HG02852 (cell line): ENCODE measurements at regions not wholly inside any gene's neighbourhood (a gene's known extent, or its start where the extent isn't known, plus 50 kb on each side); places are given as distances from the start of the nearest gene placed in this dataset.

ENCODE experiments used
- ATAC-seq: cut with Tn5 transposase; IDR thresholded peaks from one replicate; pipeline ENCODE4 v1.9.1; 2021; ENCODE audit warnings: mild to moderate bottlenecking, moderate library complexity; ENCODE audit not compliant: unreplicated experiment

DNA sequence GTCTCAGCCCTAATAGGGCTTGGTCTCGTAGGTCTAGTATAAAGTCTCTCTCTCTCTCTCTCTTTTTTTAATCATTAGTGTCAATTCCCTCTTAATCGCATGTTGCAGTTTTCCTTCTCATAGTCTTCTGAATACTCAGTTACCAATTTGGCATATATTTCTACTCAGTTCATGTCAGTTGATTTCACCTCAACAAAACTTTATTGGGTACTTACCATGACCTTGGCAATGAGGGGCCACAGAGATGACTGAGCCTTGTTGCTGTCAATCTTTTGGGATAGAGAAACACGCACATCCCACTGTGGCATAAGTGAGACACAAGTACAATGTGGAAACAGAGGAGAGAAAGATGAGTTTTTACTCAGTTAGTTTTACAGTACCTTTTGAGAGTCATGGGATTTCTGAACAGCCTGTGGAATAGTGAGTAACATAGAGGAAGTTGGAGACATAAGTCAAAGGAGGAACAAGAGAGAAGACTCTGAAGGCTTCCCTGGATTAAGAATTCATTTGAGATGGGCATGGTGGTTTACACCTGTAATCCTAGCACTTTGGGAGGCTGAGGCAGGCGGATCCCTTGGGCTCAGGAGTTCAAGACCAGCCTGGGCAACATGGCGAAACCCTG, 150.2 kb upstream of the CBLB start:
- no peak for ATAC-seq

DNA sequence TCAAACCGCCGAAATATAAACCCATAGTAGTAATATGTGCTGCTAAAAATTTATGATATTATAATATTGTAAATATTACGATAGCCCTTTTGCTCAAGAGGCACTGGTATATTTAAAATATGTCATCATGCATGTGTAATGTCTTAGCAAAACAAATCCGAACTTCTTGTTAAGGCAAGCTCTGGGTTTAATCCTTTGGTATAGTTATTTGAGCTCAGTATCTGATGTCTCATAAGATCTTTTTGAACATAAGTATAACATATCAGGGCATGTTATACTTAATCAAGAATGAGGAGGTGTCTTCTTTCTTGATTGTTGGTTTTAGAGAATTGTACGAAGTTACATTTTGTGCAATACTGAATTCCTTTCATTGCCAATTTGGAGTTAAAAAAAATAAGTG, 154.1 kb upstream of the CBLB start:
- no peak for ATAC-seq

DNA sequence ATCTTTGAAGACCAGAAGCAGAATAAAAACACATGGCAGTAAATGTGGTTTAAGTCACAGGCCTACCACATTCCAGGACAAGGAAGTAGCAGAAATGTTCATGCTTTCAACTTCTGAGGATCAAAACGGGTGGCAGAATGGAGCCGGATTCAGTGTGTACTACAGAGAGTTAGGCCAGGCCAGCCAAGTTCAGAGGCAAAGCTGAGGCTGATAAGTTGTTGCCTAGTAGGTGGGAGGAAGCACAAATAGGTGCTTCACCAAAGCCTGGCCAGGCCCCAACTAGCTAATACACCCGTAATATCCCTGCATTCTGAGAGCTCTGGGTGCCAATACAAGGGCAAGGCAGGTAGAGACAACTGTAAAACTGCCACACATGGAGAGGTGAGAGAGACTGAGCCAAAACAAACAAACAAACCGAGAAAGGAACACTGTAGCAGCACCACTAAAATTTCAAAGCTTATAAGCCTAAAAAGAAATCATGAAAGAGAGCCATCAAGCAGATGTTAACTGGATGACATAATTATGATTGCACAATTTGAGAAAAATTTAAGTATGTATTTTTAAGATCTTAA, 156.4 kb upstream of the CBLB start:
- no peak for ATAC-seq

DNA sequence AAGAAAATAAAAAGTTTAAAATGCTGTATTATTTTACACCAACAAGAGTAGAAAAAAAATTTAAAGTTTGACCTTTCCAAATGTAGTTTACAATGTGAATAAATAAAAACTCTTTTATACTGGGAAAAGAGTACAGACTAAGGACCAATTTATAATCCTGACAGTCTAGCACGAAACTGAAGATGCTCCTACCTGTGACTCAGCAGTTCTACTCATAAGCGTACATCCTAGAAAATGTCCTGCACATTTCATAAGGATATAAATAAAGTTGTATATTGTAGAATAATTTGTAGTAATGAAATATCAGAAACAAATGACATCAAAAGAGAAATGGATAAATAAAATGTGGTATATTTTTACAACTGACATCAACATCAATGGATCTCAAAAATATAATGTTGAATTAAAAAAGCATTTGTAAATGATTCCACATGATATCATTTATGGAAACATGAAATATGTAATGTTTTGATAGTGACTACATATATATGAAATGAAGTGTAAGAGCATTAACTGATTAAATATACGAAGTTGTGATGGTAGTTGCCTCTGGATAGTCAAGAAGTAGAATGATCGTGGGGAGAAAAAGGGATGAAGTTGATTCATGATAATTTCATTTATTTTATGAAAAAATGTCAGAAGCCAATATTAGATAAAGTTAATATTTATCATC, 161.3 kb upstream of the CBLB start:
- no peak for ATAC-seq

DNA sequence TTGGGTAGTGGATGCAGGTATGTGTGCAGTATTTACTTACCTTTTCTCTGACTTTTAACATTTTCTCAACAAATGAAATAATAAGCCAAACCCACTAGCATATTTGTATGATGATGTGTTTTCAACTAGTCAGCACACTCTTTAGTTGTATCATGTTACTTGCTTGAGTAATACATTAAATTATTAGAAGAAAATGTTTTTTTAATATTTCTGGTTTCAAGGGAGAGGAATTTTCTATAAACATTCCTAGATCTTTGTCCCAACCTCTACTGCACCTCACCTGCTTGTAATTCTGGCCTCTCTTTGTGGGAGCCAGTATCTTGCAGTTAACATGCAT, 161.8 kb upstream of the CBLB start:
- no peak for ATAC-seq

DNA sequence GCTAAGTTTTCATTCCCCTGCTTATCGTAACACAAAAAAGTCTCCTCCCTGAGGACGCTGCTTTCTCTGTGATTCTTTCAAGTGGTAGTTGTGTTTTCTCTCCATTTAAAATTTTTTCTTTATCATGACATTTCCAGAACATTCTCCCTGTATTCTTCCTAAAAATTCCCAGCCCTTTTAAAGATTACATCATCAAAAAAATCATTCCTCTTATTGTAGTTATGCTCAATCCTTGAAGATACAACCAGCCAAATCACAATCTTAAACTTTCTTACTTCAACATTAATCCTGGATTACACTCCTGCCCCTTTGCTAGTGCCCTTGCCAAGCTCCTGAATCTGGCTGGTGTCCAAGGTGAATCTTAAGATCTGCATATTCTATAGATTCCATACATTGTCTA, 163.7 kb upstream of the CBLB start:
- no peak for ATAC-seq

DNA sequence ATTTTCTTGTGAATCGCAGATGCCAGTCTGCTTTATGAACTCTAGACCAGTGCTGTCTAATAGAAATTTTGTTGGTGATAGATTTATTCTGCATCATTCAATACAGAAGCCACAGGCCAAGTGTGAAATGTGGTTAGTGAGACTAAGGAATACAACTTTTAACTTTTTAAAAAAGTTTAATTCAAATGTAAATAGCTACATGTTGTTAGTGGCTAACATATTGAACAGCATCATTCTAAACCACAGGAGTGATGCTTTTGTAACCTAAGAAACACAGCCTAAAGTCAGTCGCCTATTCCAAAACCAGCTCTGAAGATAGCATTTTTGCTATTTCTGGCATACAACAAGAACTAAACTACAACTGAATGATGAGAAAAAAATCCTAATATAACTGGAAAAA, 164.8 kb upstream of the CBLB start:
- no peak for ATAC-seq

DNA sequence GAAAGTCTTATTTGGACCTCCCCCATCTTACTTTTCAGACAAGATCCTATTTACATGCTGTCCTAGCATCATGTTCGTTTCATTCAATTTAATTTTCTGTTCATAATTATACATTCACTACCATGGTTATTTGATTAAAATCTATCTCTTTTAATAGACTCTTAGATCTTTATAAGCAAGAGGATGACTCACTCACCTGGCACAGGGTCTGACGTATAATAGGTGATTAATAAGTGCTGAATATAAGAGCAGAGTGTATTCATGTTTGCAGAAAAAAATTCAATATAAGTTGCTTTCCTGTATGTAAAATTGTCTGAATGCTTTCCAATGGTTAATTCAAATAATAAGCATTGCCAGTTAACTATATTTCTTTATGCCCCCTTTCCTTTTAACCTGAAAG, 165.5 kb upstream of the CBLB start:
- ATAC-seq = no peak

DNA sequence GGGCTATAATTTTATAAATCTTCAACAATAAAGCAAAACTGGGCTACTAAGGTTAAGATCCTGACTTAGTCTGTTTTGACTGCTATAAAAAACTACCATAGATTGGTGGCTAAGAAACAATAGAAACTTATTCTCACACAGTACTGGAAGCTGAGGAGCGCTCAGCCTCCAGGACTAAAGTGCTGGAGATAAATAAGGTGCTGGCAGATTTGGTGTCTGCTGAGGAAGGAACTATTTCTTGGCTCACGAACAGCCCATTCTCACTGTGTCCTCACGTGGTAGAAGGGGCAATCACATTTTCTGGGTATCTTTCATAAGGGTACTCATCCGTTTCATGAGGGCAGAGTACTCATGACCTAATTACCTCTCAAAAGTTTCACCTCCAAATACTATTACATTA, 166.8 kb upstream of the CBLB start:
- ATAC-seq = no peak

DNA sequence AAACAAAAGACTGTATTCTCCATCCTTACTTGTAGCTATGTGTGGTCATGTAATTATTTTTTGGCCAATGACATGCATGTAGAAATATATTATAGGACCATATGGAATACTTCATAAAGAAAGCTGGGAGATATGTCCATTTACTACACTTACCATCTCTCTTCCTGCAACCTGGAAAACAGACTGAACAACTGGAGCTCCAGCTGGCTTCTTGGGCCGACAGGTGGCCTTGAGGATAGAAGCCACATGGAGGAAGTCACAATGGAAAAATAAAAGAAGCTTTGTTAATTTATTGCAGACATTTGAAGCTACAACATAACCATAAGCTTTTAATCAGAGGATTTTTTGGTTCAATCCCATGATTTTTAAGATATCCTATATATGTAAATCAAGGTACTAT, 167.9 kb upstream of the CBLB start:
- ATAC-seq = no peak

DNA sequence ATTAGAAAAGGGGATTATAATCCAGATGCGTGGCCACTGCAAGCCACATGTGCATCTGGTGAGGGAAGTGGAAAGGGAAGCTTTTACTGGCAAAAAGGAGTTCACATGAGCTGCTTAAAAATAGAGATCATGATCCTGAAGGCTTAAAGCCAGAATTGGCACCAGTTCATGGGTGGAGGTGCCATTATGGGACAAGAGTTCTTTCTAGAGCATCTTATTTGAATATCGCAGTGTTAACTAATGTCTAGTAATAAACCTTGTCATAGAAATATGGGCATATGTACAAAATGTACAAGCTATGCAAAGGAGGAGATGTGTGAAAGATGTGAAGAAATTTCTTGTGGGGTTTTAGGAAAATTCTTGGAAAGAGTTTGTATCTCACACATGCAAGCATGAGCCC, 178.4 kb upstream of the CBLB start:
- ATAC-seq = no peak

DNA sequence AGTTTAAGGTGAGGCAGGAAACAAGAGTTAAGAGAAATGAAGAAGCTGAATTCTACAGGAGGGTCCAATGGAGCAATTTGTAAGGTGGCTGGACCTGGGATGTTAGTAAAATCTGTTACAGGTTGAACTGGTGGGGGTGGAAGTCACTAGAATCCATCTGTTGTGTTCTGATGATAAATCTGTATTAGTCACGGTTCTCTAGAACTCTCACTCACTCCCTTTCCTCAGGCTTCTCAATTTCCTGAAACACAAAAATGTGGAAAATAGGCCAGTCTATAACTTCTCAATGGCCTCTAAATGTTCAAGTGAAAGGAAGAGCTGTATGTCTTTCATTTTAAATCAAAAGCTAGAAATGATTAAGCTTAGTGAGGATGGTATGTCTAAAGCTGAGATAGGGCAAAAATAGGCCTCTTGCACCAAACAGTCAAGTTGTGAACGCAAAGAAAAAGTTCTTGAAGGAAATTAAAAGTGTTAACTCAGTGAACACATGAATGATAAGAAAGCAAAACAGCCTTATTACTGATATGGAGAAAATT, 180.2 kb upstream of the CBLB start:
- ATAC-seq = no peak

DNA sequence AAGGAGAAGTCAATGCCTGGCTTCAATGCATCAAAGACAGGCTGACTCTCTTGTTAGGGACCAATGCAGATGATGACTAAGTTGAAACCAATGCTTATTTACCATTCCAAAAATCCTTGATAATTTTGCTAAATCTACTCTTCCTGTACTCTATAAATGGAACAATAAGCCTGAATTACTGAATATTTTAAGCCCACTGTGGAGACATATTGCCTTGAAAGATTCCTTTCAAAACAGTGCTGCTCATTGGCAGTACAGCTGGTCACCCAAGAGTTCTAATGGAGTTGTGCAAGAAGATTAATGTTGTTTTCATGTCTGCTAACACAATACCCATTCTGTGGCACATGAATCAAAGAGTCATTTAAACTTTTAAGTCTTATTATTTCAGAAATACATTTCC, 181.0 kb upstream of the CBLB start:
- no peak for ATAC-seq

DNA sequence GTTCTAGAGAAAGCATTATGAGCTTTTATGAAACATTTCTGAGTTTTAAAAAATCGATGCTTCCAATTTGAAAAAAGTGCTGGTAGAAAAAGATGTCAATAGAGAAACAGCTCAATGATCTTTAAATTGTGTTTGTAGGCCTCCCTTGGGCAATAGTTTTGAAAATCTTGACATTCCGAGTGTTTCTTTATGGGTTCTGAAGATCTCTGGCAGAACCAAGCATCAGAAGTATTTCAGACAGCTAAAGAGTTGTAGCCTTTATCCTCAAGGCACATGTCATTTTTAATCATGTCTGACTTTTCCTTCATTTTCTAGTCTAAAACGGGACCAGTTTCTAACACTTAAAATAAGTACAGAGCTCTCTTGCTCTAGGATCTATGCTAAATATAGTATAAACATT, 188.1 kb upstream of the CBLB start:
- ATAC-seq = no peak

DNA sequence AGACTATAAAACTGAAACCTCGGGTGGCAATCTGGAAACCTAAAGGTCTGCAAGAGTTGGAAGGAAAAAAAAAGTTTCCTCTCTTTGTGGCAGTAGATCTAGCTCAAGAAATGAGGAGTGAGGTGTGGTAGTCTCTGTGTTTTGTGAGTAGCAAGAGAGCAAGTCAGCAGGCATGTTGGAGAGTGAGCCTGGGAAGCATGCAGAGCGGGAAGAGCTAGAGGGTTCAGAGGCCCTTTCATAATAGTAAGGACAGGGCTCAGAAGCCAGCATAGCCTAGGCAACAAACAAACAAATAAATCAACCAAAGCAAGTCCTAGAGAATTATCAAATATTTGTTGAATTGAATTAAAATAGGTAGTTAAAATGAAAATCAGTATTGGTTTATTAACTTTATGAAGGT, 189.7 kb upstream of the CBLB start:
- no peak for ATAC-seq

DNA sequence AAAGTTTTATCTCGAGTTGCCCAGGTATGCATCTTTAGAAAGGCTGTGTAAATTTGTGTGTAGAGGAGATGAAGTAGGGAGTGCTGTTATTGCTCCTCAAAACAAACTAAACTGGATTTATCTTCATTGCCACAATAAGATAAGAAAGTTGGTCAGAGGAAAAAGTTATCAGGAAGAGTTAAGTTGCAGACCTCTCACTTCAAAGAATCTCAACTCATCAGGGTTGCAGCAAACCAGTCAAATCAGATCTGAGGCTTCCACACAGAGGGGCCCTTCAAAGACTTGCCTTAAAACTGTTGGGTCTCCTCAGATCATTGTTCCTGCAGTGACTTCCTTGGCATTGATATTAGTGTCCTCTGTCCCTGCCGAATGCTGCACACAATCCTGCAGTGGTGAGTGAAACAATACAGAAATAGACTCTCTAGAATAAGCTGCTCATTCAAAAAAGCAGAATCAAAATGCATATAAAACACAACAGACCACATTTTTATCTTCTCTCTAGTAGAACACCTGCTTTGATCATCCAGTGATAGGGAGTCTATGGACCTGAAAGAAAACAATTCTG, 191.2 kb upstream of the CBLB start:
- ATAC-seq = no peak

DNA sequence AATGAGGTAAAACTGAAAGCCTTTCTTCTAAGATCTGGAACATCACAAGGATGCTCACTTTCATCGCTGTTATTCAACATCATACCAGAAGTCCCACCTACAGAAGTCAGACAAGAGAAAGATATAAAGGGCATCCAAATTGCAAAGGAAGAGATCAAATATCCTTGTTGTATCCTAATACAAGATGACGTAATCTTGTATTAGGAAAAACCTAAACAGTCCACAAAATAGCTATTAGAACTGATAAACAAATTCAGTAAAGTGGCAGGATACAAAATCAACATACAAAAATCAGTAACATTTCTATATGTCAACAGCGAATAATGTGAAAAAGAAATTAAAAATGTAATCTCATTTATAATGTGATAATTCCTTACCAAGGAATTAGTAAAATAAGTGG, 195.1 kb upstream of the CBLB start:
- ATAC-seq = no peak

DNA sequence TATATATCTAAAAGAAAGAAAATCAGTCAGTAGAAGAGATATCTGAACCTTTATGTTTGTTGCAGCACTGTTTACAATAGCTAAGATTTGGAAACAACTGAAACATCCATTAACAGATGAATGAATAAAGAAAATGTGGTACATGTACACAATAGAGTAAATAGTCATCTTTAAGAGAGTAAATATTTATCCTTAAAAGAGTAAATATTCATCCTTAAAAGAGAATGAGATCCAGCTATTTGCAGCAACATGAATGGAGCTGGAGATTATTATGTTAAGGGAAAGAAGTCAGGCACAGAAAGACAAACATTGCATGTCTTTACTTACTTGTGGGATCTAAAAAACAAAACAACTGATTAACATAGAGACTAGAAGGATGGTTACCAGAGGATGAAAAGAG, 197.0 kb upstream of the CBLB start:
- ATAC-seq = no peak

DNA sequence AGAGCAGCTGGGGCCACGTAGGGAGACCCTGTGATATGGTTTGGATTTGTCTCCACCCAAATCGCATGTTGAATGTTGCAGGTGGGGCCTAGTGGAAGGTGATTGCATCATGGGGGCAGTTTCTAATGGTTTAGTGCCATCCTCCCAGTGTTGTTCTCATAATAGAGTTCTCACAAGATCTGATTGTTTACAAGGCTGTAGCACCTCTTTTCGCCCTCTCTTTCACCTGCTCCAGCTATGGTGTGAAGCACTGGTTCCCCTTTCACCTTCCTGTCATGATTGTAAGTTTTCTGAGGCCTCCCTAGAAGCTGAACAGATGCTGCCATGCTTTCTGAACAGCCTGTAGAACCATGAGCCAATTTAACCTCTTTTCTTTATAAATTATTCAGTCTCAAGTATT, 198.9 kb upstream of the CBLB start:
- ATAC-seq = peak; percentile 75

DNA sequence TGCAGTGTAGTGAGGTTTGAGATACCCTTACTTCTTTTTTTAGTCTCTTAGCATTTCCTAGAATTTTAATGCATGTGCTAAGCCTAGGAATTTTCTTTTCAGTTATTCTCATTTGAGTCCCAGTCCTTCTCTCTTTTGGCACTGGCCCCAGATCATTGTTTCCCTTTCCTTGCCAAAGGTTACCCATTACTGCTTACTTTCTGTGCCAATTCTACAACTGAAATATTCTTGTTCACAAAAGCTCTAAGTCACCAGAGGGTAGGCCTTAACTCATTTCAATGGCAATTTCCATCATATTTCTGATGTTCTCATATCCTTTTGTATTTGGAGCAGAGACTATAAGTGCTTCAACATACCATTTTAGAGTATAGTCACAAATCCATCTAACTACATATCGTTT, 199.6 kb upstream of the CBLB start:
- no peak for ATAC-seq

DNA sequence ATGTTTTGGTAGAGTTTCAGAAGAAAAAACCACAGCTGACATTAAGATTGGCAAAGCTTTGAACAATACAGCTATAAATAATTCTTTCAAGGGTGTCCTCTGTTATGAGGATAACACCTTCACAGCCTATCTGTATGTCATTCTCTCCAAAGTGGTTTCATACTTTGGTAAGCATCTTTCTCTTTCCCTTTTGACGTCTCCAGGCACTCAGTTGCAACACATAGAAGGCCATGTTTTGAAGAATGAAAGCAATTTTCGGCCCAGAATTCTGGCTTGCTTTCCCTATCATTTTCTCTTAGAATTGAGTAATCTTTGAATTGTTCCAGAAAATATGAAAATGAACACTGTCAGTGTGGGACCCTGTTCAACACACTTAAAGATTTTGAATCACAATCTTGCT, 200.0 kb upstream of the CBLB start:
- ATAC-seq = peak; percentile 80

DNA sequence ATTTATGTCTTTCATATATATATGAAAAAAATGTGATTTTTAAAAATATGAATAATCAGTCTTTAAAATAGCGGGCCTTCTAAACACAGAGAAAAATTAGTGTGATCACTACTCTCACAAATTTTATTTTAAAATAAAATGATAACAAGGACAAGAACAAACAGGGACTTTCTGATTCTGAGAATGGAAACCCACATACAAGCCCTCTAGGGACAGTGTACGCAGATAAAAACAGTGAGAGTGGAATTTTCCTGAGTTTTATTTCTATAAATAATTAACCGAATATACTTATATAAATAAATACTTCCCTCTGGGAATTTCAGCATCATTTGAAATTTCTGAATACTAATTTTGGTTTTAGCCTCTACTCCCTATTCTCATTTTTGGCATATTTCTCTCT, 201.4 kb upstream of the CBLB start:
- ATAC-seq = no peak
